T-cell (primary cell): ENCODE measurements at regions not wholly inside any gene's neighbourhood (a gene's known extent, or its start where the extent isn't known, plus 50 kb on each side); places are given as distances from the start of the nearest gene placed in this dataset.

Experiments
- ATAC-seq, 4 experiments: fragments of 200-7000 bp in 3 of 4; fragments of 150-1000 bp in 1 of 4; cut with Tn5 transposase; replicated peaks in 1 of 4; 1 replicate in 3 of 4; 2 replicates in 1 of 4; pipeline ENCODE4 v1.10.0; 2021; ENCODE audit warnings: moderate library complexity in 3 of 4, mild to moderate bottlenecking in 2 of 4, moderate number of reproducible peaks in 1 of 4
- CTCF ChIA-PET, 2 donors: fragments of 300-600 bp; sonication (Branson Sonifier 250); formaldehyde crosslinking; loops; one replicate each; lab custom pipeline; 2022; ENCODE audit warnings: antibody characterized with exemption in 2 of 2; lab: Charles Lee
- POLR2A ChIA-PET, 2 donors: fragments of 300-600 bp; sonication (Branson Sonifier 250); formaldehyde crosslinking; loops; one replicate each; lab custom pipeline; 2022; ENCODE audit warnings: antibody characterized with exemption in 2 of 2; lab: Charles Lee
- DNase-seq, 35 experiments: peaks; one replicate each; pipeline versions ENCODE4 v3.0.0 to v3.0.0-alpha.2; 2013 to 2023
- H3K27ac ChIP-seq: one replicate; pipeline ENCODE4 v1.5.1; 2013; ENCODE audit warnings: low read length
- H3K27me3 ChIP-seq, 2 experiments: replicated peaks in 1 of 2; 1 replicate in 1 of 2; 2 replicates in 1 of 2; pipeline versions ENCODE4 v1.6.1 to v1.7.0; 2013; ENCODE audit warnings: low read length in 1 of 2, mixed read lengths in 1 of 2; ENCODE audit not compliant: control insufficient read depth in 2 of 2, insufficient read depth in 2 of 2; ENCODE audit errors: extremely low read depth in 1 of 2
- H3K36me3 ChIP-seq, 2 donors: 1 replicate in 1 of 2; 2 replicates in 1 of 2; pipeline versions ENCODE4 v1.6.1 to v1.7.0; 2013; ENCODE audit warnings: low read length in 1 of 2; ENCODE audit not compliant: control insufficient read depth in 2 of 2, insufficient read depth in 1 of 2; ENCODE audit errors: extremely low read depth in 1 of 2
- H3K4me1 ChIP-seq, 2 experiments: 1 replicate in 1 of 2; 2 replicates in 1 of 2; pipeline versions ENCODE4 v1.6.1 to v1.7.0; 2013; ENCODE audit warnings: low read length in 2 of 2, mixed read lengths in 1 of 2; ENCODE audit not compliant: insufficient read depth in 2 of 2, control insufficient read depth in 1 of 2; ENCODE audit errors: extremely low read depth in 1 of 2
- H3K4me3 ChIP-seq, 2 donors: 1 replicate in 1 of 2; 2 replicates in 1 of 2; pipeline versions ENCODE4 v1.5.1 to v1.7.0; 2013; ENCODE audit warnings: mild to moderate bottlenecking in 2 of 2, low read length in 1 of 2, moderate library complexity in 1 of 2; ENCODE audit not compliant: control insufficient read depth in 1 of 2; ENCODE audit errors: extremely low read depth in 1 of 2
- H3K9me3 ChIP-seq: 2 replicates; pipeline ENCODE4 v1.7.0; 2013
- H3K27ac Mint-ChIP-seq, 2 donors: one replicate each; pipeline ENCODE4 v1.8.0; 2020 to 2021; ENCODE audit warnings: mild to moderate bottlenecking in 2 of 2, mixed read lengths in 2 of 2
- H3K27me3 Mint-ChIP-seq, 2 donors: one replicate each; pipeline ENCODE4 v1.8.0; 2021 to 2022; ENCODE audit warnings: mixed read lengths in 2 of 2
- H3K36me3 Mint-ChIP-seq: one replicate; pipeline ENCODE4 v1.8.0; 2021; ENCODE audit warnings: mixed read lengths
- H3K4me1 Mint-ChIP-seq, 3 donors: one replicate each; pipeline ENCODE4 v1.8.0; 2020 to 2022; ENCODE audit warnings: mixed read lengths in 3 of 3, mild to moderate bottlenecking in 1 of 3
- H3K4me3 Mint-ChIP-seq, 3 donors: one replicate each; pipeline ENCODE4 v1.8.0; 2020 to 2022; ENCODE audit warnings: mild to moderate bottlenecking in 3 of 3, mixed read lengths in 3 of 3, moderate library complexity in 3 of 3
- H3K9me3 Mint-ChIP-seq, 3 donors: one replicate each; pipeline ENCODE4 v1.8.0; 2020 to 2022; ENCODE audit warnings: mixed read lengths in 3 of 3
- WGBS: methylation state at CpG from one replicate; pipeline ENCODE4 v1.1.5; 2013; ENCODE audit warnings: missing lambda C conversion rate; ENCODE audit not compliant: insufficient coverage; 5-methylcytosine and 5-hydroxymethylcytosine counted together

DNA sequence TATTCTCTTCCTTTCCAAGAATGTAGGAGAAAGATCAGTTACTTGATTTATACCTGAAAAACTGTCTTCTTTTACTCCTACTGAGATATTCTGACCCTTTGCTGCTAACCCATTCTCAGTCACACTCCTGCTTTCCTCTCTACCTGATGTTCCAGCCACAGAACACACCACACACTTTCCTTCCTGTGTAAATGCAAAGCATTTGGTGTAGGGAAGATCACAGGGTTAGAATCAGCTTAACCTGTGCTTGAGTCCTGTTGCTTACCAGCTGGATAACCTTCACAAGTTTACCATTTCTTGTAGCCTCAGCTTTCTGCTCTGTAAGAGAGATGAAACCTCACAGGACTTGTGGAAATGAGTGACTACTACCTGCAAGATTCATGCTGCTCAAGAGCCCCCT, 489.8 kb upstream of the GOLIM4 start:
- no peaks in the 10 kb centered on the region for H3K36me3 Mint-ChIP-seq
- POLR2A ChIA-PET = no interaction called here
- no peaks in the 10 kb centered on the region for H3K27me3 ChIP-seq
- H3K36me3 ChIP-seq = no peaks in the 10 kb centered on the region
- H3K4me3 Mint-ChIP-seq = no peak overlapping the region
- DNase-seq (no peak), ATAC-seq (no peak)
- no peak overlapping the region for H3K27ac Mint-ChIP-seq
- H3K4me1 ChIP-seq = no peaks in the 10 kb centered on the region
- H3K4me3 ChIP-seq = no peak overlapping the region
- H3K4me1 Mint-ChIP-seq = no peaks in the 10 kb centered on the region
- H3K27ac ChIP-seq = no peak overlapping the region
- H3K9me3 ChIP-seq = no peaks in the 10 kb centered on the region
- no peaks in the 10 kb centered on the region for H3K27me3 Mint-ChIP-seq
- CTCF ChIA-PET = no interaction called here
- H3K9me3 Mint-ChIP-seq = peaks cover 0 to 12% (median 0%) of the 10 kb centered on the region in 3 donors

GRCh38 chr3:168583977-168584376, 488.3 kb upstream of the GOLIM4 start:
- no peak for ATAC-seq
- Histone ChIP-seq H3K9me3 (no peaks in the 10 kb centered on the region), H3K27me3 (no peaks in the 10 kb centered on the region), H3K27ac (no peak overlapping the region), H3K4me3 (no peak overlapping the region), H3K4me1 (no peaks in the 10 kb centered on the region), H3K36me3 (no peaks in the 10 kb centered on the region)
- H3K36me3 Mint-ChIP-seq = no peaks in the 10 kb centered on the region
- DNase-seq = no peak
- ChIA-PET POLR2A (no interaction called here), CTCF (no interaction called here)
- peaks cover 0 to 12% (median 0%) of the 10 kb centered on the region in 3 donors for H3K9me3 Mint-ChIP-seq
- H3K27me3 Mint-ChIP-seq = no peaks in the 10 kb centered on the region
- WGBS = no CpG with 5 or more reads among the region's 3 CpGs
- H3K4me1 Mint-ChIP-seq = no peaks in the 10 kb centered on the region
- H3K4me3 Mint-ChIP-seq = no peak overlapping the region
- H3K27ac Mint-ChIP-seq = no peak overlapping the region

DNA sequence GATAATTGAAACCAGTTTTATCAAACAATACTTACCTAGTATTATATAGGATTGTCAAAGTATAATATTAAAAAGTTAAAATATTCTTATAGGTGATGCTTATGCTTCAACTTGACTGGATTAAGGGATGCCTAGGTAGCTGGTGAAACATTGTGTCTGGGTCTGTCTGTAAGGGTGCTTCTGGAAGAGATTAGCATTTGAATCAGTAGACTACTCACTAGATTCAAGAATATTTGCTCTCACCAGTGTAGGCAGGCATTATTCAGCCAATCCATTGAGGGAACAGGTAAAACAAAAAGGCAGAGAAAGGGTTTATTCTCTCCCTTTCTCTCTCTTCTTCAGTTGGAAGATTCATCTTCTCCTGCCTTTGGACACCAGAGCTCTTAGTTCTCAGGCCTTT, 486.8 kb upstream of the GOLIM4 start:
- Histone ChIP-seq H3K9me3 (no peaks in the 10 kb centered on the region), H3K27me3 (no peaks in the 10 kb centered on the region), H3K4me1 (no peaks in the 10 kb centered on the region), H3K27ac (no peak overlapping the region), H3K36me3 (no peaks in the 10 kb centered on the region), H3K4me3 (no peak overlapping the region)
- Mint-ChIP-seq H3K4me1 (no peaks in the 10 kb centered on the region), H3K27me3 (no peaks in the 10 kb centered on the region), H3K36me3 (no peaks in the 10 kb centered on the region), H3K27ac (no peak overlapping the region), H3K4me3 (no peak overlapping the region), H3K9me3 (peaks cover 0 to 10% (median 0%) of the 10 kb centered on the region in 3 donors)
- DNase-seq (no peak), ATAC-seq (no peak)
- CTCF ChIA-PET = no interaction called here
- POLR2A ChIA-PET = no interaction called here

DNA sequence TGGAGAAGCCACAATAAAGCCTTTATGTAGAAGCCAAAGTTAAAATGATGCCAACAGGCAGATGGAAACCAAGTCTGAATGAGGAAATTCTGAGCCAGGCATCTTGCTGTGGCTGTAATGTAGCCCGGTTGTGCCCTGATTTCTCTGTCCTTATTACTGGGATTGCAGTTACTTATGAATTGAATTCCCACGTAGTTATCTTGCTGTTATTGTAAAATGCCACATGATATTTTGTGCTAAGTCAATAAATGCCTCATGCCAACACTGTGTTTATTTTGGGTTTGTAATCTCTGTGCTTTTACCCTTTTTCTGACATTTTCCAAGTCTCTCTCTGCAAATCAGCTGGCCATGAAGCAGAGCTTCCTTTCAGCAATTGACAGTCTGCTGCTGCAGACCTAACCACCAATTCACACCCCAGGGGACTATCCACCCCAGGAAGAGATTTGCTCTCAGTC, 486.1 kb upstream of the GOLIM4 start:
- peaks cover 0 to 4% (median 0%) of the 10 kb centered on the region in 3 donors for H3K9me3 Mint-ChIP-seq
- CTCF ChIA-PET = no interaction called here
- POLR2A ChIA-PET = no interaction called here

GRCh38 chr3:168579010-168579409, 483.3 kb upstream of the GOLIM4 start:
- H3K27ac ChIP-seq = no peak overlapping the region
- CTCF ChIA-PET = no interaction called here
- no peak for ATAC-seq

More for the DNA sequence above, 486.1 kb upstream of the GOLIM4 start:
- no peak overlapping the region for H3K4me3 ChIP-seq
- no peaks in the 10 kb centered on the region for H3K36me3 ChIP-seq
- ATAC-seq (no peak), DNase-seq (no peak)
- Mint-ChIP-seq H3K4me3 (no peak overlapping the region), H3K4me1 (no peaks in the 10 kb centered on the region), H3K27me3 (no peaks in the 10 kb centered on the region), H3K27ac (no peak overlapping the region), H3K36me3 (no peaks in the 10 kb centered on the region)
- no peaks in the 10 kb centered on the region for H3K9me3 ChIP-seq
- H3K27me3 ChIP-seq = no peaks in the 10 kb centered on the region
- no peak overlapping the region for H3K27ac ChIP-seq
- no peaks in the 10 kb centered on the region for H3K4me1 ChIP-seq
- 57% methylated on average over 1 of the region's 2 CpGs for WGBS

GRCh38 chr3:168575750-168576149, 480.0 kb upstream of the GOLIM4 start:
- Mint-ChIP-seq H3K9me3 (no peaks in the 10 kb centered on the region), H3K27ac (no peak overlapping the region), H3K4me1 (no peaks in the 10 kb centered on the region), H3K27me3 (no peaks in the 10 kb centered on the region), H3K4me3 (no peak overlapping the region), H3K36me3 (no peaks in the 10 kb centered on the region)
- H3K27me3 ChIP-seq = no peaks in the 10 kb centered on the region
- no peaks in the 10 kb centered on the region for H3K4me1 ChIP-seq
- ChIA-PET CTCF (no interaction called here), POLR2A (no interaction called here)
- H3K4me3 ChIP-seq = no peak overlapping the region
- DNase-seq (no peak), ATAC-seq (no peak)
- no CpG with 5 or more reads among the region's 2 CpGs for WGBS
- H3K36me3 ChIP-seq = no peaks in the 10 kb centered on the region
- H3K27ac ChIP-seq = no peak overlapping the region
- no peaks in the 10 kb centered on the region for H3K9me3 ChIP-seq

More at GRCh38 chr3:168579010-168579409, 483.3 kb upstream of the GOLIM4 start:
- no CpG with 5 or more reads among the region's 1 CpG for WGBS
- Mint-ChIP-seq H3K36me3 (no peaks in the 10 kb centered on the region), H3K27me3 (no peaks in the 10 kb centered on the region), H3K4me3 (no peak overlapping the region), H3K4me1 (no peaks in the 10 kb centered on the region), H3K9me3 (no peaks in the 10 kb centered on the region), H3K27ac (no peak overlapping the region)
- no peaks in the 10 kb centered on the region for H3K27me3 ChIP-seq
- no peaks in the 10 kb centered on the region for H3K4me1 ChIP-seq
- POLR2A ChIA-PET = interaction anchor here in 1 of 2 donors (0.6 kb wide), 1 partner anchor 347 kb away, joined by 3 read pairs; no protein-coding TSS in a partner anchor
- H3K4me3 ChIP-seq = no peak overlapping the region
- no peaks in the 10 kb centered on the region for H3K36me3 ChIP-seq
- no peaks in the 10 kb centered on the region for H3K9me3 ChIP-seq
- DNase-seq = no peak

DNA sequence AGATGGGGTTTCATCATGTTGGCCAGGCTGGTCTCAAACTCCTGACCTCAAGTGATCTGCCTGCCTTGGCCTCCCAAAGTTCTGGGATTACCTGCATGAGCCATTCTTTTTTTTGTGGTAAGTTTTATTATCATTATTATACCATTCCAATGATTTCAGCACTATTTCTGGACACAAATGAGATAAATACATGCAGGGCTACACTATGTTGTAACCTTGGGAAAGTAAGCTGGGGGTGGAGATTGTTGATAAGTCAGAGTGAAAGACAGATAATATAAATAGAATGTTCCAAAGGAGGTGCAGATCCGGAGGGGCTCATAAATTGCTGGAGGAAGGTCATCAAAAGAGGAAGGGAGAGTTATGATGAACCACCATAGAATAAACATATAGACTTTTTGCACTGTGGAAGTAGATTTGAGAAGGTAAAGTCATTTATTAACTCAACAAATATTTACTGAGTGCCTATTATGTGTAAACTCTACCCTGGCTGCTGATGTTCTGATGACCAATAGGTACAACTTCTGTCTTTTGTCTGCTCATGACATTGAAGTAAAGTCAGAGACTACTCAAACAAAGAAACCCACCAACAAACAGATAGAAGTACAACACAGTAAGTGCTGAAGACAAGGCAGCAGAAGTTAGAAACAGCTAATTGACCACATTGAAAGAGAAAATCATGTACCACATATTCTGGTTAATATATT, 478.9 kb upstream of the GOLIM4 start:
- Mint-ChIP-seq H3K9me3 (no peaks in the 10 kb centered on the region), H3K4me3 (no peak overlapping the region), H3K27me3 (no peaks in the 10 kb centered on the region), H3K27ac (no peak overlapping the region), H3K4me1 (no peaks in the 10 kb centered on the region), H3K36me3 (no peaks in the 10 kb centered on the region)
- no peak for ATAC-seq
- WGBS = no CpG with 5 or more reads among the region's 1 CpG
- no peaks in the 10 kb centered on the region for H3K4me1 ChIP-seq
- no peak overlapping the region for H3K4me3 ChIP-seq
- H3K27ac ChIP-seq = no peak overlapping the region
- ChIA-PET CTCF (no interaction called here), POLR2A (no interaction called here)
- H3K9me3 ChIP-seq = no peaks in the 10 kb centered on the region
- no peaks in the 10 kb centered on the region for H3K27me3 ChIP-seq
- DNase-seq = no peak
- no peaks in the 10 kb centered on the region for H3K36me3 ChIP-seq
